CD8-positive, alpha-beta memory T cell (primary cell): ENCODE measurements at regions not wholly inside any gene's neighbourhood (a gene's known extent, or its start where the extent isn't known, plus 50 kb on each side); places are given as distances from the start of the nearest gene placed in this dataset.
"Not testable (repeated sequence)": the region's sequence is repeated elsewhere in the genome, so short reads cannot be mapped to it uniquely, and the experiment has no call there.

ENCODE experiments used
- CTCF ChIA-PET: fragments of 350-600 bp; sonication (Branson Sonifier 250); formaldehyde crosslinking; loops from one replicate; lab custom pipeline; 2021; ENCODE audit warnings: antibody characterized with exemption; lab: Charles Lee
- POLR2A ChIA-PET: fragments of 350-600 bp; sonication (Branson Sonifier 250); formaldehyde crosslinking; loops from one replicate; lab custom pipeline; 2021; ENCODE audit warnings: antibody characterized with exemption; lab: Charles Lee
- DNase-seq, 5 donors: peaks; one replicate each; pipeline versions ENCODE4 v3.0.0 to v3.0.0-alpha.2; 2020 to 2022; ENCODE audit warnings: mixed read lengths in 1 of 5
- H3K27ac ChIP-seq: one replicate; pipeline ENCODE4 v1.7.0; 2013; ENCODE audit warnings: low read depth, mild to moderate bottlenecking, low read length, moderate library complexity
- H3K27me3 ChIP-seq: 2 replicates; pipeline ENCODE4 v1.7.0; 2013; ENCODE audit warnings: low read length, mild to moderate bottlenecking; ENCODE audit not compliant: insufficient read depth, poor library complexity, severe bottlenecking
- H3K36me3 ChIP-seq: 2 replicates; pipeline ENCODE4 v1.7.0; 2013; ENCODE audit warnings: mild to moderate bottlenecking, low read length, moderate library complexity; ENCODE audit not compliant: insufficient read depth
- H3K4me1 ChIP-seq: 2 replicates; pipeline ENCODE4 v1.7.0; 2013; ENCODE audit warnings: mild to moderate bottlenecking, low read length, moderate library complexity; ENCODE audit not compliant: insufficient read depth
- H3K4me3 ChIP-seq: 2 replicates; pipeline ENCODE4 v1.7.0; 2013; ENCODE audit warnings: mild to moderate bottlenecking, low read length
- H3K9me3 ChIP-seq: 2 replicates; pipeline ENCODE4 v1.7.0; 2013; ENCODE audit warnings: mild to moderate bottlenecking, low read length
- H3K27ac Mint-ChIP-seq, 8 donors: one replicate each; pipeline ENCODE4 v1.8.0; 2020 to 2021; ENCODE audit warnings: mixed read lengths in 8 of 8, mild to moderate bottlenecking in 6 of 8, inconsistent platforms in 3 of 8, moderate library complexity in 3 of 8
- H3K27me3 Mint-ChIP-seq, 2 donors: one replicate each; pipeline ENCODE4 v1.8.0; 2020 to 2021; ENCODE audit warnings: mixed read lengths in 2 of 2, mild to moderate bottlenecking in 1 of 2, moderate library complexity in 1 of 2
- H3K36me3 Mint-ChIP-seq, 3 donors: one replicate each; pipeline ENCODE4 v1.8.0; 2020 to 2021; ENCODE audit warnings: mixed read lengths in 3 of 3, inconsistent platforms in 1 of 3, mild to moderate bottlenecking in 1 of 3
- H3K4me1 Mint-ChIP-seq, 3 donors: one replicate each; pipeline ENCODE4 v1.8.0; 2020 to 2021; ENCODE audit warnings: mixed read lengths in 3 of 3, inconsistent platforms in 1 of 3, mild to moderate bottlenecking in 1 of 3
- H3K4me3 Mint-ChIP-seq, 7 donors: one replicate each; pipeline ENCODE4 v1.8.0; 2020 to 2021; ENCODE audit warnings: mixed read lengths in 7 of 7, mild to moderate bottlenecking in 6 of 7, moderate library complexity in 4 of 7, inconsistent platforms in 2 of 7
- H3K9me3 Mint-ChIP-seq, 5 donors: one replicate each; pipeline ENCODE4 v1.8.0; 2020 to 2022; ENCODE audit warnings: mixed read lengths in 5 of 5, mild to moderate bottlenecking in 3 of 5, moderate library complexity in 2 of 5, inconsistent platforms in 1 of 5

DNA sequence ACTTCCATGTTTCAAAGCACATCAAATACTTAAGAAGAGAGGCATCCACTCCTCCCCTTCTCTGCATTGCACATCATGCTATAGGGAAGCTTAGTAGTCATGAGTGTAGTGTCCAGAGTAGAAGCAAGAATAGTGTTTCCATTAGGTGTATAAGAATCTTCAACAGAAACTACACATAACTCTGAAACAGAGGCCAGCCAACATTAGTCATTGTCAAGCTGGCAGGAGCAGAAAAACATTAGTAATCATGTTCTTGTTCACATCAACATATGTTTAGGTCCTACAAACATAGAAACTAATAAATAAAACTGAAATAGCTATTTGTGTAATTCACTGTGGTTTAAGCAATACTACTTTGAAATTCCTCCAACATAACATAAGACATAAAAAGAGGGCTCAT, 370.2 kb downstream of the PPP1R3A start:
- no peak overlapping the region for H3K4me3 ChIP-seq
- Mint-ChIP-seq H3K9me3 (peaks cover 0 to 11% (median 3%) of the 10 kb centered on the region in 5 donors), H3K4me3 (no peak overlapping the region), H3K36me3 (no peaks in the 10 kb centered on the region), H3K27ac (no peak overlapping the region), H3K4me1 (no peaks in the 10 kb centered on the region), H3K27me3 (peaks cover 0 to 2% of the 10 kb centered on the region in 2 donors)
- no peaks in the 10 kb centered on the region for H3K27me3 ChIP-seq
- H3K4me1 ChIP-seq: no peaks in the 10 kb centered on the region
- ChIA-PET CTCF (no interaction called here), POLR2A (no interaction called here)
- DNase-seq: no peak
- H3K27ac ChIP-seq: no peak overlapping the region
- H3K36me3 ChIP-seq: no peaks in the 10 kb centered on the region
- no peaks in the 10 kb centered on the region for H3K9me3 ChIP-seq

DNA sequence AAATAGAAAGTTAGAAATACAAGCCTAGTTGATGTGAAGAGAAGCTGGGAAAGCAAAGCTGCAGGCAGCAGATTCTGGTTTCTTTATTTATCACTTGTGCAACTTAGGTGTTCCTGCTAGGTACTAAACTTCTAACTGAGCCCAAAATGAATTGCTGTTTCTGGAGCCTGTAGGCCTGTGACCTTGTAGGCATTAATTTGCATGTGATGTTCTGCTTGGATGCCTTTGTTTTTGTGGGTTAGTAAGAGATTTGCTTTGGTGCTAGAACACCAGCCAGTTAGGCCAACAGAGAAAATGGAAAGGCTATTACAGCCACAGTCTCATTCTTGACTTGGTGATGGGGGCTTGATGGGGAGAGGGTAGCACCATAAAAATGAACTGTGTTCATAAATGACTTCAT, 370.7 kb downstream of the PPP1R3A start:
- Mint-ChIP-seq H3K27me3 (peaks cover 0 to 2% of the 10 kb centered on the region in 2 donors), H3K4me3 (no peak overlapping the region), H3K27ac (no peak overlapping the region), H3K9me3 (peaks cover 0 to 8% (median 0%) of the 10 kb centered on the region in 5 donors), H3K4me1 (no peaks in the 10 kb centered on the region), H3K36me3 (no peaks in the 10 kb centered on the region)
- CTCF ChIA-PET: no interaction called here
- H3K4me1 ChIP-seq: no peaks in the 10 kb centered on the region
- POLR2A ChIA-PET: no interaction called here
- no peak overlapping the region for H3K27ac ChIP-seq
- no peaks in the 10 kb centered on the region for H3K9me3 ChIP-seq
- DNase-seq: no peak
- H3K27me3 ChIP-seq: no peaks in the 10 kb centered on the region
- no peak overlapping the region for H3K4me3 ChIP-seq
- H3K36me3 ChIP-seq: no peaks in the 10 kb centered on the region

DNA sequence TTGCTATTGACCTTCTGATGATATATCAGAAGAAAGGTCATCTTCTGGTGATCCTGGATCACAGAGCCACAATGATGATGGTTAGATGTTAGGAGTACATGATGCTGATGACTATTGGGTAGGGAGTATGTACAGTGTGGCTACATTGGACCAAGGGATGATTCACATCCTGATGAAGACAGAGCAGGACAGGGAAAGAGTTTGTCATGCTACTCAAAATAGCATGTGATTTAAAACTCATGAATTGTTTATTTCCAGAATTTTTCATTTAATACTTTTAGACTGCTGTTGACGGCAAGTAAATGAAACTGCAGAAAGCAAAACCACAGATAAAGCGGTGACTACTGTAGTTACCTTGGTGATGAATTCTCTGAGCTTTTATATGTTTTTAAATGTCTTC, 397.3 kb downstream of the PPP1R3A start:
- H3K4me3 Mint-ChIP-seq: no peak overlapping the region
- POLR2A ChIA-PET: no interaction called here
- H3K36me3 ChIP-seq: no peaks in the 10 kb centered on the region
- no peaks in the 10 kb centered on the region for H3K9me3 ChIP-seq
- no peaks in the 10 kb centered on the region for H3K4me1 Mint-ChIP-seq
- CTCF ChIA-PET: no interaction called here
- no peaks in the 10 kb centered on the region for H3K27me3 Mint-ChIP-seq
- no peak overlapping the region for H3K27ac ChIP-seq
- H3K36me3 Mint-ChIP-seq: no peaks in the 10 kb centered on the region
- DNase-seq: no peak
- H3K4me1 ChIP-seq: no peaks in the 10 kb centered on the region
- H3K27me3 ChIP-seq: no peaks in the 10 kb centered on the region
- H3K4me3 ChIP-seq: no peak overlapping the region
- H3K27ac Mint-ChIP-seq: no peak overlapping the region
- peaks cover 0 to 18% (median 2%) of the 10 kb centered on the region in 5 donors for H3K9me3 Mint-ChIP-seq

DNA sequence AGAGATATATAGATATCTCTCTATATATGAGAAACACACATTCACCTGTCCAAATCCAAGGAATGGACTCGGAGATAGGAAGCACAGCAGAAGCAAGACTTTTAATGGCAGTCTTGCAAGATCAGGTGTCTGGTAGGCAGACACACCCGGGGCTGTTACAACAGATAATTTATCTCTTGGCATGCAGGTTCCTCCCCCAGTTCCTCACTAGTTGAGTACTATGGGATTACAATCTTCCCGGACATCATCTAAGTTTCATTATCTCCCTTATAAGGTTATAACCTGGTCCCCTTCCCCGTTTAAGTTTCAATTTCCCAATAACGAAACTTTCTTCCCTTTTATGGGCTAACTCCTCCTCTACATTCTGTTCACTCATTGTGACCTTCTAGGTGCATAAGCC, 399.3 kb downstream of the PPP1R3A start:
- DNase-seq: no peak
- H3K4me1 Mint-ChIP-seq: no peaks in the 10 kb centered on the region
- H3K4me3 ChIP-seq: no peak overlapping the region
- H3K27ac ChIP-seq: no peak overlapping the region
- ChIA-PET CTCF (no interaction called here), POLR2A (no interaction called here)
- H3K36me3 ChIP-seq: no peaks in the 10 kb centered on the region
- peaks cover 4 to 16% (median 7%) of the 10 kb centered on the region in 5 donors for H3K9me3 Mint-ChIP-seq
- no peaks in the 10 kb centered on the region for H3K4me1 ChIP-seq
- no peak overlapping the region for H3K4me3 Mint-ChIP-seq
- no peaks in the 10 kb centered on the region for H3K27me3 ChIP-seq
- no peaks in the 10 kb centered on the region for H3K9me3 ChIP-seq
- no peaks in the 10 kb centered on the region for H3K27me3 Mint-ChIP-seq
- no peak overlapping the region for H3K27ac Mint-ChIP-seq
- H3K36me3 Mint-ChIP-seq: no peaks in the 10 kb centered on the region

DNA sequence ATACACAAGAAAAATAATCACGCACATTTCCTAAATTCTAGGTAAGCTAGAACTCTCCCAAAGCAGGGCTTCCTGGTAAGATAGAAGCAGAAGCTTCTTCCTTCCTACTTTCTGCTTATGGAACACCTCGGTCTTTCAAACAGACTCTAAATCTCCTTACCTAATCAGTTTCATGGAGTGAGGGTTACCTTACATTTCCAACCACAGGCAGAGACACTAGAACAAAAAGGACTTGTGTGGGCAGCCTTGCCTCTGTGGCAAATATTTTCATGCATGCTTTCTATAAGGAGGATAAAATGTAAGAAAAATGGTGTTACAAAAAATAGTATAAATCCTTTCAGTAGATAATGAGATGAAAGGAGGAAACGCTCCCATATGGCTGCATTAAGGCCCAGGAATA, 386.3 kb upstream of the SMIM30 start:
- no peaks in the 10 kb centered on the region for H3K4me1 ChIP-seq
- POLR2A ChIA-PET: no interaction called here
- no peaks in the 10 kb centered on the region for H3K27me3 ChIP-seq
- H3K9me3 ChIP-seq: no peaks in the 10 kb centered on the region
- CTCF ChIA-PET: no interaction called here
- no peaks in the 10 kb centered on the region for H3K36me3 Mint-ChIP-seq
- H3K36me3 ChIP-seq: no peaks in the 10 kb centered on the region
- H3K4me3 ChIP-seq: no peak overlapping the region
- H3K4me3 Mint-ChIP-seq: no peak overlapping the region
- DNase-seq: no peak
- no peak overlapping the region for H3K27ac ChIP-seq
- H3K9me3 Mint-ChIP-seq: peaks cover 0 to 3% (median 0%) of the 10 kb centered on the region in 5 donors
- no peak overlapping the region for H3K27ac Mint-ChIP-seq
- no peaks in the 10 kb centered on the region for H3K27me3 Mint-ChIP-seq
- H3K4me1 Mint-ChIP-seq: no peaks in the 10 kb centered on the region

DNA sequence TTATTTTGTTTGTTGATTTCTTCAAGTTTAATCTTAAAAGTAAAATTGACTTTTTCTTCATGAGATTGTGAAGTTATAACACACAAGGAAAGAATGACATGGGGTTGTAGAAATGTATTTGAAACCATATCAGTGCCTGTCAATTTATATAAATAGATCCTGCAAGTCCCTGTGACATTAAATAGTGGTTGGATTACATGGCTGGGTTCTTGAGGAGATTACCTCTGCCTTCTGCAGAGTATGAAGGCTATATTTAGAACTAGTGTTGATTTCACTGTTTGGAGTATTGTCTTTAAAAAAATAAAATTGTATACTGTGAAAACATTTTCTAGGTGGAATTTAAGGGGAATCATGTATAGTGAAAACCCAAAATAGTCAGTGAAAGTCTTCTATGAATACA, 385.8 kb upstream of the SMIM30 start:
- Histone ChIP-seq H3K36me3 (no peaks in the 10 kb centered on the region), H3K9me3 (no peaks in the 10 kb centered on the region), H3K27ac (no peak overlapping the region), H3K4me1 (no peaks in the 10 kb centered on the region), H3K4me3 (no peak overlapping the region), H3K27me3 (no peaks in the 10 kb centered on the region)
- Mint-ChIP-seq H3K4me3 (no peak overlapping the region), H3K4me1 (no peaks in the 10 kb centered on the region), H3K27me3 (no peaks in the 10 kb centered on the region), H3K27ac (no peak overlapping the region), H3K36me3 (no peaks in the 10 kb centered on the region), H3K9me3 (peaks cover 0 to 3% (median 0%) of the 10 kb centered on the region in 5 donors)
- ChIA-PET POLR2A (no interaction called here), CTCF (no interaction called here)
- DNase-seq: no peak

DNA sequence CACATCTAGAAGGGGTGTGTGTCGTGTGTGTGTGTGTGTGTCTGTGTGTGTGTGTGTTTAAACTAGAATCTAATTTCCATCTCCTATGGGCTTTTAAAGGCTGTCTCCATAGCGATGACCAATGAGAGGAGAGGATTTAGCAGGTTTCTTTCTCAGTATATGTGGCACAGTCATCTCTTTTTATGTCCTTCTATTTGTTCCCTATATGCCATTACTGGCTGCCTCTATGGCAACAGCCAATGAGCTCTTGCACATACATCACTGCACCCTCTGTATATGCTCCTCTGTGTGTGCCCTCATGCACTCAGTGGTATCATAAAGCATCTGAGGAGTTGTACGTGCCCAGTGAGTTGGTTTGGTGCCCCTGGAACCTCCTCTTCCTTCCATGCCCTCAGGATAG, 378.2 kb upstream of the SMIM30 start:
- H3K4me3 ChIP-seq, H3K36me3 ChIP-seq, H3K4me1 Mint-ChIP-seq, CTCF ChIA-PET, POLR2A ChIA-PET, H3K27me3 Mint-ChIP-seq, H3K27ac Mint-ChIP-seq, H3K4me1 ChIP-seq, H3K27me3 ChIP-seq, H3K36me3 Mint-ChIP-seq, DNase-seq, H3K9me3 Mint-ChIP-seq, H3K4me3 Mint-ChIP-seq, H3K27ac ChIP-seq, H3K9me3 ChIP-seq: not testable (repeated sequence)

DNA sequence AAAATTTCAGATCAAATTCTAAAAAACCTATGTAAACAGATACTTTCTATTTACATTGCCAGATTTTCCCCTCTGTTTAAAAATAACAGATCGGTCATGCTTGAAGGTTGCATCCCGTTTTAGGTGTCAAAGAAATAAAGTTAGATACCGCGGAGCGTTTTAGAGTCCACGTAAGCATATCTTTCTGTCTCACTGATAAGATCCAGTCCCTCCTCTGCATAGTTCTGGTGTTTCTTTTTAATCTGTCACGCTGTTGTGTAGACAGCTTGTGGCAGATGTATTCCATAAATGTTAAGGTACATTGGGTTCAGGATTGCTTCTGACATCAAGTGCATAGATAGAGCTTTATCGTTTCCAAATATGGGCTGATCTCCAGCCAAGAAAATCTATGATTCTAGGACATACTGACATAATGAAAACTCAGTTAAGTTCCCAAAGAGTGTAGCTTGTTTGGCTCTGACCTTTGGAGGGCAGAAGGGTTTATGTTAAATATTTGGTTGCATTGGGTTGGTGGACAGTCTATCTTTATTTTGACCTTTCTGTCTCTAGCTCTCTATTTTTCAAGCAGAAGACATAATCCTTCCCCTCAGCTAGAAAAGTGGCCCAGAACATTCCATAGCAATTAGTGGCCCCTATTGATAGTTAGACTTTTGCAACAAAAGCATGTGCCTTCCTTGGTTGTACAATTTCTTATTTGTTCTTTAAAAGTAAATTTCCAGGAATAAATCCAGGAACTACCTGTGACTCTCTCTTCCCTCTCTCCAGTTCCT, 376.6 kb upstream of the SMIM30 start:
- H3K36me3 ChIP-seq, H3K27me3 Mint-ChIP-seq, H3K9me3 Mint-ChIP-seq, H3K4me1 ChIP-seq, H3K4me1 Mint-ChIP-seq, H3K9me3 ChIP-seq, CTCF ChIA-PET, H3K4me3 ChIP-seq, DNase-seq, H3K4me3 Mint-ChIP-seq, POLR2A ChIA-PET, H3K36me3 Mint-ChIP-seq, H3K27ac ChIP-seq, H3K27me3 ChIP-seq, H3K27ac Mint-ChIP-seq: not testable (repeated sequence)
